ENCODE measurements at regions not wholly inside any gene's neighbourhood (a gene's known extent, or its start where the extent isn't known, plus 50 kb on each side); places are given as distances from the start of the nearest gene placed in this dataset.

DNA sequence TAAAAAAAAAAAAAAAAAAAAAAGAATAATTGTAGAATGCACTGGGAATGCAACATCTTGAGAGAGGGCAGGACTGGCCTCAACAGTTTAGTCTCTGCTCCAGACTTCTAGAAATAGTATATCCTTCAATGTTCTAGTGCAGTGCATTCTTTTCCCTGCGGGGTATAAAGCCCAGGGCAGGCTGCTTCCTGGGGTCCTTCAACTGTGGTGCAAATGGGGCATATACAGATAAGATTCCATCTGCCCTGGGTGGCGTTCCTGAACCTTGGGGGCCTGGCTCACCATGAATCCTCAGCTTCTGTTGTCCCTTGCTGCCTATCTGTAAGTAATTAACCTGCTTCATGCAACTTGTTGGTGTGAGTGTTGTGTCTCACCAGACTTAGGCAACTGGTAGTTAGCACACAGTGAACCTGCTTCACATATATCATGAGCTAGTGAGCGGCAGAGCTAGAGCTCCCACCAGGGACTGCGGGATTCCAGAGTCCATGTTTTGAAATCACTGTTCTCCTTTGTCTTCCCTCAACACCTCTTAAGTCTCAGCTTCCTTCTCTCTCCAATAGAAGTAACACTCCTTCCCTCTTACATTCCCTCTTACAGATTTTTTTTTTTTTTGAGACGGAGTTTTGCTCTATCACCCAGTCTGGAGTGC, 177.6 kb downstream of the SUDS3 start:
- TF ChIP-seq, protein P1, sequence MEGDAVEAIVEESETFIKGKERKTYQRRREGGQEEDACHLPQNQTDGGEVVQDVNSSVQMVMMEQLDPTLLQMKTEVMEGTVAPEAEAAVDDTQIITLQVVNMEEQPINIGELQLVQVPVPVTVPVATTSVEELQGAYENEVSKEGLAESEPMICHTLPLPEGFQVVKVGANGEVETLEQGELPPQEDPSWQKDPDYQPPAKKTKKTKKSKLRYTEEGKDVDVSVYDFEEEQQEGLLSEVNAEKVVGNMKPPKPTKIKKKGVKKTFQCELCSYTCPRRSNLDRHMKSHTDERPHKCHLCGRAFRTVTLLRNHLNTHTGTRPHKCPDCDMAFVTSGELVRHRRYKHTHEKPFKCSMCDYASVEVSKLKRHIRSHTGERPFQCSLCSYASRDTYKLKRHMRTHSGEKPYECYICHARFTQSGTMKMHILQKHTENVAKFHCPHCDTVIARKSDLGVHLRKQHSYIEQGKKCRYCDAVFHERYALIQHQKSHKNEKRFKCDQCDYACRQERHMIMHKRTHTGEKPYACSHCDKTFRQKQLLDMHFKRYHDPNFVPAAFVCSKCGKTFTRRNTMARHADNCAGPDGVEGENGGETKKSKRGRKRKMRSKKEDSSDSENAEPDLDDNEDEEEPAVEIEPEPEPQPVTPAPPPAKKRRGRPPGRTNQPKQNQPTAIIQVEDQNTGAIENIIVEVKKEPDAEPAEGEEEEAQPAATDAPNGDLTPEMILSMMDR (IDR thresholded peaks at IDR 0.05) = no peak
- TF ChIP-seq POLR2A (IDR thresholded peaks at IDR 0.05) = no peak

Data from uterus (tissue), 2 donors.